SK-N-SH (cell line): ENCODE measurements at regions not wholly inside any gene's neighbourhood (a gene's known extent, or its start where the extent isn't known, plus 50 kb on each side); places are given as distances from the start of the nearest gene placed in this dataset.
"Not testable (repeated sequence)": the region's sequence is repeated elsewhere in the genome, so short reads cannot be mapped to it uniquely, and the experiment has no call there.

Experiments
- CTCF ChIA-PET: fragments of 300-600, 350-600 bp; formaldehyde crosslinking; extraction: SDS; loops from one replicate; lab custom pipeline; 2021; lab: Yijun Ruan, JAX
- POLR2A ChIA-PET: fragments of 350-600 bp; sonication (Branson Sonifier 250); formaldehyde crosslinking; extraction: SDS; loops from one replicate; lab custom pipeline; 2020; ENCODE audit warnings: antibody characterized with exemption, inconsistent platforms; lab: Yijun Ruan, JAX
- DNase-seq: peaks from one replicate; pipeline ENCODE4 v3.0.0; 2012
- H2AFZ ChIP-seq: fragments of 200-600 bp; sonication (generic); 2 replicates; pipeline ENCODE4 v1.8.1; 2016; ENCODE audit warnings: antibody characterized with exemption, mild to moderate bottlenecking, low read depth
- H3F3A ChIP-seq: fragments of 200-600 bp; sonication (generic); replicated peaks from 2 replicates; pipeline ENCODE3; 2016; ENCODE audit warnings: antibody characterized with exemption, mild to moderate bottlenecking; ENCODE audit not compliant: insufficient read depth
- H3K27ac ChIP-seq, 2 experiments: fragments of 200-500 bp in 1 of 2; fragments of 200-600 bp in 1 of 2; sonication (Bioruptor generic) in 1 of 2; sonication (generic), shearing (Covaris generic) in 1 of 2; 2 replicates each; pipeline versions ENCODE4 v1.5.1 to v1.6.1; 2014 to 2016; ENCODE audit warnings: low read depth in 2 of 2, inconsistent platforms in 1 of 2, low read length in 1 of 2, mild to moderate bottlenecking in 1 of 2, mixed read lengths in 1 of 2
- H3K27me3 ChIP-seq: fragments of 200-600 bp; sonication (generic), shearing (Covaris generic); 2 replicates; pipeline ENCODE4 v1.6.1; 2016; ENCODE audit warnings: mixed run types; ENCODE audit not compliant: insufficient read depth
- H3K36me3 ChIP-seq, 2 experiments: fragments of 200-500 bp in 1 of 2; fragments of 200-600 bp in 1 of 2; sonication (Bioruptor generic) in 1 of 2; sonication (generic) in 1 of 2; replicated peaks in 1 of 2; 2 replicates each; pipeline versions ENCODE3 to v1.5.1; 2014 to 2016; ENCODE audit warnings: low read length in 1 of 2, mild to moderate bottlenecking in 1 of 2; ENCODE audit not compliant: insufficient read depth in 2 of 2, control insufficient read depth in 1 of 2
- H3K4me1 ChIP-seq, 2 experiments: fragments of 200-500 bp in 1 of 2; fragments of 200-600 bp in 1 of 2; sonication (Bioruptor generic) in 1 of 2; sonication (generic), shearing (Covaris generic) in 1 of 2; 2 replicates each; pipeline versions ENCODE4 v1.5.1 to v1.6.1; 2014 to 2016; ENCODE audit warnings: low read depth in 1 of 2, low read length in 1 of 2, mixed run types in 1 of 2; ENCODE audit not compliant: insufficient read depth in 2 of 2, control insufficient read depth in 1 of 2
- H3K4me2 ChIP-seq: fragments of 200-600 bp; sonication (generic), shearing (Covaris generic); 2 replicates; pipeline ENCODE4 v1.6.1; 2017; ENCODE audit warnings: mixed run types
- H3K4me3 ChIP-seq, 2 experiments: fragments of 200-500 bp in 1 of 2; fragments of 200-600 bp in 1 of 2; sonication (Bioruptor generic) in 1 of 2; sonication (generic), shearing (Covaris generic) in 1 of 2; 2 replicates each; pipeline versions ENCODE4 v1.5.1 to v1.8.1; 2014 to 2016; ENCODE audit warnings: low read depth in 2 of 2, inconsistent platforms in 1 of 2, low read length in 1 of 2, mild to moderate bottlenecking in 1 of 2, mixed read lengths in 1 of 2, moderate library complexity in 1 of 2
- H3K79me2 ChIP-seq: fragments of 200-600 bp; sonication (generic); 2 replicates; pipeline ENCODE4 v1.8.1; 2017; ENCODE audit warnings: mild to moderate bottlenecking; ENCODE audit not compliant: insufficient read depth
- H3K9ac ChIP-seq: fragments of 200-600 bp; sonication (generic); 2 replicates; pipeline ENCODE4 v1.6.1; 2017; ENCODE audit warnings: mixed run types
- H3K9me2 ChIP-seq: fragments of 200-600 bp; sonication (generic); 2 replicates; pipeline ENCODE4 v1.6.1; 2017; ENCODE audit warnings: mixed run types
- H3K9me3 ChIP-seq: fragments of 200-600 bp; sonication (generic); 2 replicates; pipeline ENCODE4 v1.6.1; 2017; ENCODE audit warnings: mixed run types, mild to moderate bottlenecking, moderate library complexity
- H4K20me1 ChIP-seq: fragments of 200-600 bp; sonication (generic); 2 replicates; pipeline ENCODE4 v1.6.1; 2017; ENCODE audit warnings: mild to moderate bottlenecking, mixed run types; ENCODE audit not compliant: insufficient read depth
- WGBS: methylation state at CpG from one replicate; pipeline ENCODE4 v1.1.6; 2017; ENCODE audit warnings: low lambda C conversion rate; 5-methylcytosine and 5-hydroxymethylcytosine counted together

GRCh38 chr16:18159185-18159584, 177.4 kb downstream of the NPIPA8 start:
- H3F3A ChIP-seq, H3K9me3 ChIP-seq, H2AFZ ChIP-seq, CTCF ChIA-PET, H3K27ac ChIP-seq, H3K79me2 ChIP-seq, H4K20me1 ChIP-seq, H3K4me3 ChIP-seq, H3K9me2 ChIP-seq, H3K9ac ChIP-seq, H3K4me2 ChIP-seq, H3K27me3 ChIP-seq, POLR2A ChIA-PET, H3K36me3 ChIP-seq, H3K4me1 ChIP-seq, DNase-seq: not testable (repeated sequence)
- 0% methylated on average over 1 of the region's 1 CpG for WGBS

GRCh38 chr16:18157854-18158253, 178.7 kb downstream of the NPIPA8 start:
- H2AFZ ChIP-seq, H3K79me2 ChIP-seq, H3K9ac ChIP-seq, H3K9me3 ChIP-seq, H3K4me2 ChIP-seq, H3K36me3 ChIP-seq, H3K4me1 ChIP-seq, H3K27ac ChIP-seq, H4K20me1 ChIP-seq, H3K27me3 ChIP-seq, DNase-seq, POLR2A ChIA-PET, H3K9me2 ChIP-seq, H3K4me3 ChIP-seq, H3F3A ChIP-seq: not testable (repeated sequence)
- CTCF ChIA-PET: interaction anchor here (0.6 kb wide), 1 partner anchor 1375 kb away, joined by 4 read pairs; no protein-coding TSS in a partner anchor
- 38% methylated on average over 1 of the region's 1 CpG for WGBS

DNA sequence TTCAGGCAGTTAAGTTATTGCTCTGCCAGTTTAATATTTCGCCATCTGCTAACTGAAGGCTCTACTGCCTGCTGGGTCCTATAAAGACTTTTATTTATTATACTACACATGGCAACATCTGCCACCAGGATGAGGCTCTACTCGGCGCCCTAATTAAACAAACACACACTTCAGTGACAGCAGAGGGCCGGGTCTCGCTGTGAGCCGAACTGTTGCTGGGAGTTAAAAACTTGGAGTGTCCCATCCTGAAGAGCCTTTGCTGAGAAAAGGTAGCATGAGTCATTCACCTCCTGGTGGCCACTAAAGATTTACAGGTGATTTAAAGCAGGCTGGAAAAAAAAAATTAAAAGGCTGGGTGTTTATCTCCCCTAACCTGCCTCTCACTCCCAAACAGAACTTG, 183.7 kb downstream of the NPIPA8 start:
- H3K9ac ChIP-seq, H3F3A ChIP-seq, POLR2A ChIA-PET, H3K4me1 ChIP-seq, H3K79me2 ChIP-seq, H3K4me2 ChIP-seq, CTCF ChIA-PET, DNase-seq, H3K27ac ChIP-seq, H2AFZ ChIP-seq, H3K27me3 ChIP-seq, H3K36me3 ChIP-seq, H3K4me3 ChIP-seq, H4K20me1 ChIP-seq, H3K9me3 ChIP-seq, H3K9me2 ChIP-seq: not testable (repeated sequence)
- WGBS: 73% methylated on average over 5 of the region's 6 CpGs

DNA sequence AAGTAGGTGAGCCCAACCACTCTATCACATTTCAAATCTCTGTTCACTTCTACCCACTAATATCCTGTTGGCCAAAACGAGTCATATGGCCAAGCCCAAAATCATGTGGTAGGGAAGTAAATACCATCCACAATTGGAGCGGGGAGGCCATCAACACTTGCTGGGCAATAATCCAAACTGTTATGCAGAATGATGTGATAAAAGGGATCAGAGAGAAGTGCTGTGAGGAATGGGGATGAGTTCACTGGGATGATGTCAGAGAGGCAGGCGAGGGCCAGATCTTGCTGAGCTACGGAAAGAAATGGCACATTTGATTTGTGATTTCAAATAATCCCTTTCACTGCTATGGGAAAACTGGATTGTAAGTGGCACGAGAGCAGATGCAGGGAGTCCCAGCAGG, 188.4 kb downstream of the NPIPA8 start:
- H3F3A ChIP-seq, H3K27ac ChIP-seq, H3K9me3 ChIP-seq, CTCF ChIA-PET, H3K27me3 ChIP-seq, H4K20me1 ChIP-seq, H3K36me3 ChIP-seq, H3K9me2 ChIP-seq, H3K9ac ChIP-seq, H3K4me2 ChIP-seq, H3K4me1 ChIP-seq, H3K4me3 ChIP-seq, H3K79me2 ChIP-seq, DNase-seq, H2AFZ ChIP-seq, POLR2A ChIA-PET: not testable (repeated sequence)
- WGBS: 57% methylated on average over 1 of the region's 5 CpGs

DNA sequence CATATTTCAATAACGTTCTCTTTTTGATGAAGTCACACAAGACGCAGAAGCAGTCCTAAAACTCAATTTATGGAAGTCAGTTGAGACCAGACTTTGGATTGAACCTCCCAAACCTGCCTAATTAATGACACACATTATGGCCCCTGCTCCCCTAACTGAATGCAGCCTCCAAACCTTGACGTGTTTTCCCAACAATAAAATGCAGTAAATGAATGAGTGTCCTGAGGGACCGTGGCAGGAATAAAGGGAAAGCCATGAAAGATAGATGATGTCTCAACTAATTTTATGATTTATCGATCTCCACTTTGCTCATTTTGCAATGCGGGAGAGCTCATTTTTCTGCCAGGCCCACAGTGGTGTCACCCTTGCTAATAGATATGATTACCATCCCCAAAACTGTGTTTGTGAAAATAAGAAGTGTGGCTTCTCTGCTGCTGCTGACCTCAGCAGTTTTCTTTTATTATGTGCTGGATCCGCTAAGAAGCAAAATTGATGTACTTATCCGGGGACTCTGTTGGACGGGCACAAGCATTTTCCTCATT, 189.9 kb downstream of the NPIPA8 start:
- DNase-seq, H3K9me2 ChIP-seq, H3K27me3 ChIP-seq, H3K4me2 ChIP-seq, H3K4me1 ChIP-seq, H3K27ac ChIP-seq, H3K9me3 ChIP-seq, H3F3A ChIP-seq, H3K79me2 ChIP-seq, H3K9ac ChIP-seq, CTCF ChIA-PET, H3K4me3 ChIP-seq, H4K20me1 ChIP-seq, H3K36me3 ChIP-seq, POLR2A ChIA-PET, H2AFZ ChIP-seq: not testable (repeated sequence)
- WGBS: no CpG with 5 or more reads among the region's 9 CpGs

- H3K9ac ChIP-seq, H4K20me1 ChIP-seq, H3K27ac ChIP-seq, CTCF ChIA-PET, H3K79me2 ChIP-seq, H3K4me1 ChIP-seq, H3F3A ChIP-seq, H3K9me2 ChIP-seq, H3K4me2 ChIP-seq, H2AFZ ChIP-seq, DNase-seq, H3K27me3 ChIP-seq, H3K4me3 ChIP-seq, H3K36me3 ChIP-seq, H3K9me3 ChIP-seq, POLR2A ChIA-PET: not testable (repeated sequence)
- no CpG with 5 or more reads among the region's 5 CpGs for WGBS
These were observed 194.5 kb downstream of the NPIPA8 start for GRCh38 chr16:18142066-18142465.

DNA sequence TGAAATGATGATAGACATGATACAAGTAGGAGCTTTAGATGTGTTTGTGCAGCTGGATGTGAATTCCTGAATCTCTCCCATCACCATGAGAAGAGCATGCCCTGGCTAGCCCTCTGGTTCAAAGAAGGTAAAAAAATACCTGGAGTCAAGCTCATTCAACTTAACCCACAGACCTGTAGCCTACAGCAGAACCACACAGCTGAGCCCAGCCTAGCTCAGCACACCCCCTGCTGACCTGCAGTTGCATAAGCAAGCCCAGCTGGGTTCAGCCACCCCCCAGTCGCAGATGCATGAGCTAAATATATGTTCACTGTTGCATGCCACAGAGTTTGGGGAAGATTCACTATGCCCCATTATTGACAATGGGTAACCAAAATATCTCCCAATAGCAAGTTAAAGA, 200.2 kb downstream of the NPIPA8 start:
- H3K4me1 ChIP-seq, H3K9me3 ChIP-seq, H3K9me2 ChIP-seq, CTCF ChIA-PET, H3K9ac ChIP-seq, H3K79me2 ChIP-seq, H3K4me3 ChIP-seq, H2AFZ ChIP-seq, H4K20me1 ChIP-seq, H3K36me3 ChIP-seq, H3K27ac ChIP-seq, DNase-seq, H3K4me2 ChIP-seq, POLR2A ChIA-PET, H3K27me3 ChIP-seq, H3F3A ChIP-seq: not testable (repeated sequence)
- WGBS: no CpG with 5 or more reads among the region's 1 CpG
